Tibial nerve (tissue), 4 donors: ENCODE measurements at regions not wholly inside any gene's neighbourhood (a gene's known extent, or its start where the extent isn't known, plus 50 kb on each side); places are given as distances from the start of the nearest gene placed in this dataset.
"Not testable (repeated sequence)": the region's sequence is repeated elsewhere in the genome, so short reads cannot be mapped to it uniquely, and the experiment has no call there.

Experiments
- DNase-seq, 2 donors: peaks; one replicate each; pipeline ENCODE4 v3.0.0-alpha.2; 2019; ENCODE audit warnings: low spot score in 2 of 2
- H3K27ac ChIP-seq, 4 donors: fragments of 200-600 bp; sonication (generic) in 3 of 4; one replicate each; pipeline ENCODE4 v1.5.1; 2017 to 2019; ENCODE audit warnings: mild to moderate bottlenecking in 1 of 4
- H3K27me3 ChIP-seq, 2 donors: fragments of 200-600 bp; sonication (generic) in 1 of 2; one replicate each; pipeline versions ENCODE4 v1.5.1 to v1.6.0; 2017 to 2019
- H3K36me3 ChIP-seq, 3 donors: fragments of 200-600 bp; sonication (generic); one replicate each; pipeline ENCODE4 v1.5.1; 2018 to 2019
- H3K4me1 ChIP-seq, 4 donors: fragments of 200-600 bp; sonication (generic) in 3 of 4; one replicate each; pipeline ENCODE4 v1.5.1; 2017 to 2019
- H3K4me3 ChIP-seq, 4 donors: fragments of 200-600 bp; sonication (generic) in 3 of 4; one replicate each; pipeline ENCODE4 v1.5.1; 2017 to 2019; ENCODE audit warnings: mild to moderate bottlenecking in 1 of 4, moderate library complexity in 1 of 4
- H3K9me3 ChIP-seq, 4 donors: fragments of 200-600 bp; sonication (generic) in 3 of 4; one replicate each; pipeline ENCODE4 v1.5.1; 2017 to 2019
- CTCF ChIP-seq, 5 experiments: fragments of 200-600 bp in 3 of 5; fragments of 450-650 bp in 2 of 5; sonication (generic) in 3 of 5; IDR thresholded peaks; one replicate each; pipeline ENCODE4 v1.5.1; 2016 to 2019; ENCODE audit warnings: antibody characterized with exemption in 5 of 5, mild to moderate bottlenecking in 3 of 5, moderate library complexity in 2 of 5
- EP300 ChIP-seq, 2 donors: sonication (generic); formaldehyde crosslinking; IDR thresholded peaks; one replicate each; pipeline ENCODE4 v1.6.1; 2017; ENCODE audit warnings: antibody characterized with exemption in 2 of 2, mild to moderate bottlenecking in 1 of 2
- POLR2A ChIP-seq, 2 donors: fragments of 450-650 bp; IDR thresholded peaks; one replicate each; pipeline ENCODE4 v1.6.1; 2017; ENCODE audit warnings: antibody characterized with exemption in 2 of 2, mild to moderate bottlenecking in 2 of 2, moderate library complexity in 2 of 2
- WGBS, 2 donors: methylation state at CpG; one replicate each; pipeline ENCODE4 v1.1.5; 2018; 5-methylcytosine and 5-hydroxymethylcytosine counted together

DNA sequence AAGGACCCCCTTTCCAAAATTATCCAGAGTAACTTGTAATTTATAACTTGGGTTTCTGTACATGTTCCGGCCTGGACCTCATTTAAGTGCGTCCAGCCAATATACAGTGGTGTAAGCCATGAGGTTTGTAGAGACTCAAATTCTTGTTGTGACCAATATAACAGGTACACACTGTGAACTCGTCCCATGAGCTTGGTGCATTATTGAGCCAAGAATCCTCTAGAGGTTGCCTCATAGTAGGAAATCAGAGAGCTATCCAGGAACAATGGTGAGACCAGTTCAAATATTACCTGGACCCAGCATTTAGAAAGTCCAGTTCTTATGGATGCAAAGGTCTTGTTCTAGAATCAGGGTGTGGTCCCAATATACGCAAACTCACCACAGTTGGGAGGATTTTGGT lies 138.2 kb downstream of the NPIPB5 start:
- no peak overlapping the region for H3K4me3 ChIP-seq
- no peak for TF ChIP-seq POLR2A (IDR thresholded peaks at IDR 0.05)
- H3K27me3 ChIP-seq, result peaks cover 0 to 10% of the 10 kb centered on the region in 2 donors
- H3K9me3 ChIP-seq, result no peaks in the 10 kb centered on the region
- WGBS, 2 donors, result 88 to 90% methylated on average over 4 of the region's 4 CpGs
- no peaks in the 10 kb centered on the region for H3K4me1 ChIP-seq
- H3K36me3 ChIP-seq, result no peaks in the 10 kb centered on the region
- no peak overlapping the region for H3K27ac ChIP-seq
- DNase-seq, result no peak

DNA sequence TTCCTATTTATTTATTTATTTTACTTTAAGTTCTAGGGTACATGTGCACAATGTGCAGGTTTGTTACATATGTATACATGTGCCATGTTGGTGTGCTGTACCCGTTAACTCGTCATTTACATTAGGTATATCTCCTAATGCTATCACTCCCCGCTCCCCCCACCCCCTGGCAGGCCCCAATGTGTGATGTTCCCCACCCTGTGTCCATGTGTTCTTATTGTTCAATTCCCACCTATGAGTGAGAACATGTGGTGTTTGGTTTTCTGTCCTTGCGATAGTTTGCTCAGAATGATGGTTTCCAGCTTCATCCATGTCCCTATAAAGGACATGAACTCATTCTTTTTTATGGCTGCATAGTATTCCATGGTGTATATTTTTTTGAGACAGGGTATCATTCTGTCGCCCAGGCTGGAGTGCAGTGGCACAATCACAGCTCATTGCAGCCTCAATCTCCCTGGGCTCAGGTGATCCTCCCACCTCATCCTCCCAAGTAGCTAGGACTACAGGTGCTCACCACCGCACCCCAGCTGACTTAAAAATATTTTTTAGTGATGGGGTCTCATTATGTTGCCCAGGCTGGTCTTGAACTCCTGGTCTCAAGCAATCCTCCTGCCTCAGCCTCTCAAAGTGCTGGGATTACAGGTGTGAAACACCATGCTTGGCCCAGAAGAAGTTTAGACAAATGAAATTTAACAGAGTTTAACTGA lies 140.6 kb downstream of the NPIPB5 start:
- not testable (repeated sequence) for H3K4me1 ChIP-seq, H3K9me3 ChIP-seq, H3K27me3 ChIP-seq, H3K27ac ChIP-seq, DNase-seq, H3K36me3 ChIP-seq, H3K4me3 ChIP-seq
- WGBS, 2 donors, result 90 to 92% methylated on average over 6 of the region's 6 CpGs

GRCh38 chr16:22652463-22652845 lies 141.8 kb downstream of the NPIPB5 start:
- WGBS, 2 donors, result 86% methylated on average over 2 of the region's 2 CpGs
- DNase-seq, result no peak
- Histone ChIP-seq H3K9me3 (no peaks in the 10 kb centered on the region), H3K4me1 (no peaks in the 10 kb centered on the region), H3K4me3 (no peak overlapping the region), H3K36me3 (no peaks in the 10 kb centered on the region), H3K27me3 (peaks cover 0 to 3% of the 10 kb centered on the region in 2 donors), H3K27ac (no peak overlapping the region)
- no peak for TF ChIP-seq EP300 (IDR thresholded peaks at IDR 0.05)
- no peak for TF ChIP-seq POLR2A (IDR thresholded peaks at IDR 0.05)
- no peak for TF ChIP-seq CTCF (IDR thresholded peaks at IDR 0.05)

DNA sequence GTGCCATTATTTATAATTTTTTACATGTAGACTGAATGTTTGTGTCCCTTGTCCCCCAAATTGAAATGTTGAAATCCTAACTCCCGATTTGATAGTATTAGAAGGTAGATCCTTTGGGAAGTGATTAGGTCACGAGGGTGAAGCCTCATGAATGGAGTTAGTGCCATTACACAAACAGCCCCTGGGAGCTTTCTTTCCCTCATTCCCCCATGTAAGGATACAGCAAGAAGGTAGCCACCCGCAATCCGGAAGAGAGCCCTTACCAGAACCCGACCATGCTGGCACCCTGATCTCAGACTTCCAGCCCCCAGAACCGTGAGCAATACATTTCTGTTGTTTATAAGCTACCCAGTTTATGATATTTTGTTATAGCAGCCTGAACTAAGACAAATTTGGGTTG lies 143.2 kb downstream of the NPIPB5 start:
- Histone ChIP-seq H3K9me3 (no peaks in the 10 kb centered on the region), H3K27ac (no peak overlapping the region), H3K36me3 (no peaks in the 10 kb centered on the region), H3K4me3 (no peak overlapping the region), H3K4me1 (no peaks in the 10 kb centered on the region), H3K27me3 (peaks cover 0 to 3% of the 10 kb centered on the region in 2 donors)
- TF ChIP-seq CTCF (IDR thresholded peaks at IDR 0.05), result no peak
- TF ChIP-seq EP300 (IDR thresholded peaks at IDR 0.05), result no peak
- no peak for TF ChIP-seq POLR2A (IDR thresholded peaks at IDR 0.05)
- WGBS, 2 donors, result 81 to 84% methylated on average over 6 of the region's 6 CpGs
- DNase-seq, result no peak

- not testable (repeated sequence) for H3K27me3 ChIP-seq, H3K9me3 ChIP-seq, H3K27ac ChIP-seq, H3K4me1 ChIP-seq, DNase-seq, H3K36me3 ChIP-seq, H3K4me3 ChIP-seq
- WGBS, 2 donors, result 84 to 89% methylated on average over 9 of the region's 9 CpGs
Observed at GRCh38 chr16:22656573-22656972, 145.9 kb downstream of the NPIPB5 start.

DNA sequence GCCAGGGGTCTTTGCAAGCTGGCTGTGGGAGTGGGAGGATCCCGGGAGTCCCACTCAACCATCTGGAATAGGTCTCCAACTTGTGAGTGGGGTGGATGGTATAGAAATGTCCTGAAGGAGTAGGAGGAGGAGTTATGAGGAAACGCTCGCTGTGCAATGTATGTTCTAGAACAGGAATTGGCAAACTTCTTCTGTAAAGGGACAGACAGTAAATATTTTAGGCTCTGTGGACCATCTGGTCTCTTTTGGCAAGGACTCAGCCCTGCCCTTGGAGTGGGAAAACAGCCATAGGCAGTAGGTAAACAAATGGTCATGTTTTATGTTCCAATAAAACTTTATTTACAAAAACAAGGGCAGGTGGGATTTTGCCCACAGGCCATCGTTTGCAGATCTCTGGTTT lies 149.2 kb downstream of the NPIPB5 start:
- H3K36me3 ChIP-seq, result no peaks in the 10 kb centered on the region
- TF ChIP-seq EP300 (IDR thresholded peaks at IDR 0.05) (no peak), CTCF (IDR thresholded peaks at IDR 0.05) (no peak), POLR2A (IDR thresholded peaks at IDR 0.05) (no peak)
- H3K27ac ChIP-seq, result no peak overlapping the region
- peaks cover 0 to 20% (median 0%) of the 10 kb centered on the region in 4 donors for H3K9me3 ChIP-seq
- H3K4me3 ChIP-seq, result no peak overlapping the region
- 71 to 78% methylated on average over 4 of the region's 4 CpGs for WGBS, 2 donors
- peaks cover 0 to 10% of the 10 kb centered on the region in 2 donors for H3K27me3 ChIP-seq
- no peaks in the 10 kb centered on the region for H3K4me1 ChIP-seq
- no peak for DNase-seq
